Breast epithelium (tissue), 4 donors: ENCODE measurements at regions not wholly inside any gene's neighbourhood (a gene's known extent, or its start where the extent isn't known, plus 50 kb on each side); places are given as distances from the start of the nearest gene placed in this dataset.

Experiments
- DNase-seq, 2 donors: peaks; one replicate each; pipeline ENCODE4 v3.0.0-alpha.2; 2019; ENCODE audit warnings: low spot score in 2 of 2
- H3K27ac ChIP-seq, 2 donors: fragments of 200-600 bp; sonication (generic) in 1 of 2; one replicate each; pipeline ENCODE4 v1.5.1; 2016 to 2019; ENCODE audit warnings: mild to moderate bottlenecking in 1 of 2
- H3K27me3 ChIP-seq, 2 donors: fragments of 200-600 bp; sonication (generic) in 1 of 2; one replicate each; pipeline versions ENCODE4 v1.5.1 to v1.6.0; 2017 to 2019; ENCODE audit warnings: control low read depth in 1 of 2, mild to moderate bottlenecking in 1 of 2
- H3K36me3 ChIP-seq: fragments of 200-600 bp; one replicate; pipeline ENCODE4 v1.5.1; 2019
- H3K4me1 ChIP-seq, 2 donors: fragments of 200-600 bp; sonication (generic); one replicate each; pipeline ENCODE4 v1.5.1; 2016 to 2019; ENCODE audit warnings: control low read depth in 1 of 2
- H3K4me3 ChIP-seq, 3 donors: fragments of 200-600 bp; sonication (generic); 1 replicate in 2 of 3; 2 replicates in 1 of 3; pipeline ENCODE4 v1.5.1; 2016 to 2019; ENCODE audit warnings: mild to moderate bottlenecking in 3 of 3, moderate library complexity in 2 of 3
- H3K9me3 ChIP-seq, 2 donors: fragments of 200-600 bp; sonication (generic) in 1 of 2; one replicate each; pipeline ENCODE4 v1.5.1; 2016 to 2019; ENCODE audit warnings: control low read depth in 1 of 2
- POLR2A ChIP-seq: fragments of 450-650 bp; IDR thresholded peaks from one replicate; pipeline ENCODE4 v1.6.1; 2016; ENCODE audit warnings: antibody characterized with exemption, mild to moderate bottlenecking, moderate library complexity
- POLR2AphosphoS5 ChIP-seq, 3 donors: sonication (generic); formaldehyde crosslinking; IDR thresholded peaks; one replicate each; pipeline ENCODE4 v1.6.1; 2017; ENCODE audit warnings: antibody characterized with exemption in 3 of 3
- intact Hi-C: fragments of 100-400 bp; cut with DNase I; formaldehyde crosslinking; loops from one replicate; pipeline ENCODE4 v1.15.1; 2023; ENCODE audit warnings: low total_unique reads
- TF ChIP-seq, protein P1 (sequence below), 3 donors: fragments of 450-650 bp; IDR thresholded peaks; one replicate each; pipeline ENCODE4 v1.5.1; 2016 to 2017; ENCODE audit warnings: antibody characterized with exemption in 3 of 3, mild to moderate bottlenecking in 3 of 3, moderate library complexity in 3 of 3

DNA sequence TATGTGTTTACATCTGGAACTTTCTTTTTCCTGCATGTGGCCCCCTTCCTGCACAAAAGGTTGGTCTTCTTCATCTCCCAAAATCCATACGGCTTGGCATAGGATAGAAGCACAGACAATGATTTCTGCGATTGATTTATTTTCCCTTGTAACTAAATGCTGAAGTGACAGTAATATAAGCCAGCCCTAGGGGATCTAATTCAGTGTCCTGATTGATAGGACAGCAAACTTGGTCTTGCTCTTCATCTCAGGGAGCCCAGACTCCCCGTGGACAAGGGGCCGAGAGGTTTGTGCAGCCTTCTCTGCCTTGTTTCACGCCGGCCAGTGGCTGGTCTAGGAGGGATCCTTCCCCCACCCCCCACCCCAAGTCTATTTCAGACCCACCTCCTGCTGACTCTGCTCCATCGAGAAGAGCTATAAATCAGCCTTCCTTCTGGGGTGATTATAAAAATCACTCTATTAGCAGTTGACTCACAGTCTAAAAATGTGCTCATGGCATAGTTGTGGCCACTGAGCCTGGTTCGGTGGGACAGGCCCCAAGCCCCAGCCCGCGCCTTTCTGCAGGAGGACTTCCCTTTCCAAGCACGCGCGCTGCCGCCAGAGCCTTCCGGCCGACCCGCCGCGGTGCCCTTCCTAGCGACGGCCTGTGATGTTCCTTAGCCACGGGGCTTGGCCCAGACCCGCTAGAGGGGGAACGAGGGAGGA is 89.8 kb upstream of the COL5A1 start:
- no peak for TF ChIP-seq POLR2A
- TF ChIP-seq POLR2AphosphoS5 (IDR thresholded peaks at IDR 0.05): no peak
- TF ChIP-seq, protein P1, sequence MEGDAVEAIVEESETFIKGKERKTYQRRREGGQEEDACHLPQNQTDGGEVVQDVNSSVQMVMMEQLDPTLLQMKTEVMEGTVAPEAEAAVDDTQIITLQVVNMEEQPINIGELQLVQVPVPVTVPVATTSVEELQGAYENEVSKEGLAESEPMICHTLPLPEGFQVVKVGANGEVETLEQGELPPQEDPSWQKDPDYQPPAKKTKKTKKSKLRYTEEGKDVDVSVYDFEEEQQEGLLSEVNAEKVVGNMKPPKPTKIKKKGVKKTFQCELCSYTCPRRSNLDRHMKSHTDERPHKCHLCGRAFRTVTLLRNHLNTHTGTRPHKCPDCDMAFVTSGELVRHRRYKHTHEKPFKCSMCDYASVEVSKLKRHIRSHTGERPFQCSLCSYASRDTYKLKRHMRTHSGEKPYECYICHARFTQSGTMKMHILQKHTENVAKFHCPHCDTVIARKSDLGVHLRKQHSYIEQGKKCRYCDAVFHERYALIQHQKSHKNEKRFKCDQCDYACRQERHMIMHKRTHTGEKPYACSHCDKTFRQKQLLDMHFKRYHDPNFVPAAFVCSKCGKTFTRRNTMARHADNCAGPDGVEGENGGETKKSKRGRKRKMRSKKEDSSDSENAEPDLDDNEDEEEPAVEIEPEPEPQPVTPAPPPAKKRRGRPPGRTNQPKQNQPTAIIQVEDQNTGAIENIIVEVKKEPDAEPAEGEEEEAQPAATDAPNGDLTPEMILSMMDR (IDR thresholded peaks at IDR 0.05): no peak
- no peaks in the 10 kb centered on the region for H3K4me1 ChIP-seq
- peaks cover 0 to 2% of the 10 kb centered on the region in 2 donors for H3K27me3 ChIP-seq
- H3K4me3 ChIP-seq: no peak overlapping the region
- intact Hi-C loops: no loop called here
- peak in 1 of 2 donors; percentile 30 for DNase-seq
- no peaks in the 10 kb centered on the region for H3K9me3 ChIP-seq
- H3K27ac ChIP-seq: no peak overlapping the region
- no peaks in the 10 kb centered on the region for H3K36me3 ChIP-seq

DNA sequence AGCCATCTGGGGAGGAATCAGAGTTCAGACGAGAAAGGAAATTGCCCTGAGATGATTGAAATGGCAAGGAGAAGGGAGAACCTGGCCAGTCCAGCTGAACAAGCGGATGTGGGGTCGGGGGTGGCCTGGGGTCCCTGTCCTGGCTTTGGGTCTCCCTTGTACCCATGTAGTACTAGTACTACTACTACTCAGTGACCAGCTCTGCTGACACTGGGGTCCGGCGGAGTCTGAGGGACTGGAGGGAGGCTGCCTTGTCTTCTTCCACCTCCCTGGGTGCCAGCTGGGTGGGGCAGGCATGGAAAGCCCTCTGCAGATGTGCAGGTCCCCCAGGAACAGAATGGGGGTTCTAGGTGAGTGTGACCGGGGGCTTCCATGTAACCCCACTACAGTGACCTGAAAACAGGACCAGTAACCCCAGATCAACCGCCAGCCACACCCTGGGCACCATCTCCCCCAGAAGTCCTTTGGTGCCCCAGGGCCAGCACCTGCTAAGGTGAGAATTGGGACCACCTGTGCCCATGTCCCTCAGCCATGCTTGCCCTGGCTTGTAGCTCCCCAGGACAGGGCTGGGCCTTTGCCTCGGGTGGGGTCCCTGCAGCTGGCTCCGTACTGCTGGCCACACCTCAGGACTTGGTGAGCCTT is 89.1 kb upstream of the COL5A1 start:
- TF ChIP-seq, protein P1 (IDR thresholded peaks at IDR 0.05): no peak
- TF ChIP-seq POLR2A (no peak), POLR2AphosphoS5 (IDR thresholded peaks at IDR 0.05) (no peak)
- Histone ChIP-seq H3K4me1 (no peaks in the 10 kb centered on the region), H3K36me3 (no peaks in the 10 kb centered on the region), H3K27ac (no peak overlapping the region), H3K27me3 (no peaks in the 10 kb centered on the region), H3K9me3 (no peaks in the 10 kb centered on the region), H3K4me3 (no peak overlapping the region)
- intact Hi-C loops: no loop called here
- DNase-seq: no peak

DNA sequence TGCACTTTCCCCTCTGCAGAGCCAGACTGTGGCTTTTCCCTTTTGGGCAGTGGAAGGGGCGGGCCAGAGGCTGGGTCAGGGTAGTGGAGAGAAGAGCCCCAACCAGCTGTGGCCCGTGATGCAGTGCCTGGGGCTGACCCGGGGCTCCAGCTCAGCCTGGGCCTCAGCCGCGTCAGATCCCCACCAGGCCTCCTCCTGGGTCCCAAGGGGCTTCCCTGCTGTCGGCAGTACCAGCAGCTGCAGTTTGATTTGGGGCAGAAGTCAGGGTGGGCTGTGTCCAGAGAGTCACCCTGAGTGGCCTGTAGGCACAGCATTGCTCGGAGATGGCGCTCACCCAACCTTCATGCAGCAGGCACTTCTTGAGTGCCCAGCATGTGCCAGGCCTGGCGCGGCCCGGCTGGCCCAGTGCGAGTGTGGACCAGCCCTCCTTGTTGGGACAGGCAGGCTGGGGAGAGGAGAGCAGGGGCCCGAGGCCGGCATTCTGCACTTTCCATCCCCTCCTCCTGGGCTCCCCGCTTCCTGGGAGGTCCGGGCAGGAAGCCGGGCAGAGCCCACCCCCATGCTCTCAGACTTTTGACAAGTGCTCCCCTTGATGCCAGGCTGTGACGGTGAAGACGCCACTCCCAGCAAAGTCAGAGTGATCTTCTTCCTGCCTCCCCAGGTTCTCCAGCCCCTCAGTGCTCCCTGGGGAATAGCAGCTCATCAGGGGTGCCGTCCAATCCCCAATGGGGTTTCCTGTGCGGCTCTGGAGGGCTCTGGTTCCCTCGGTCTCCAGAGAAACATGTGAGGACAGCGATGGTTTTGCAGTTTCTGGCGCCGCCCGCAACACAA is 88.3 kb upstream of the COL5A1 start:
- DNase-seq: no peak
- H3K4me3 ChIP-seq: no peak overlapping the region
- no peaks in the 10 kb centered on the region for H3K27me3 ChIP-seq
- H3K9me3 ChIP-seq: no peaks in the 10 kb centered on the region
- no peak for TF ChIP-seq POLR2A
- TF ChIP-seq, protein P1 (IDR thresholded peaks at IDR 0.05): no peak
- no peak for TF ChIP-seq POLR2AphosphoS5 (IDR thresholded peaks at IDR 0.05)
- H3K27ac ChIP-seq: no peak overlapping the region
- intact Hi-C loops: no loop called here
- no peaks in the 10 kb centered on the region for H3K4me1 ChIP-seq
- H3K36me3 ChIP-seq: no peaks in the 10 kb centered on the region

DNA sequence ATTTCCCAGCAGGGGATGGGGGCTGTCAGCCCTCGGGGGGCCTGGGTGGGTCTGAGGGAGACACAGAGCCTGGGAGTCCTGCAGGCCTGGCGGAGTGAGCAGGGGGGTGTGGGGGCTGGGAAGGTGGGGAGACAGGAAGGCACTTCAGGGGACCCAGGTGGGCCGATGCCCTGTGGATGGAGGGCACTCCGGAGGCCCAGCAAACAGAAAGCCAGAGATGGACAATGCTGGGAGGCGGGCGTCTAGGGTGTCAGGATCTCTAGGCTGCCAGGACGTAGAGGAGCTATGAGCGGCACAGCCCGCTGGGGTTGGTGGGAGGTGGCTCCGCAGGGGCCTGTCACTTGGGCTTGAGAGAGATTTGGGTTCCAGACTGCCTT is 87.6 kb upstream of the COL5A1 start:
- Histone ChIP-seq H3K27ac (no peak overlapping the region), H3K9me3 (no peaks in the 10 kb centered on the region), H3K4me3 (no peak overlapping the region), H3K27me3 (no peaks in the 10 kb centered on the region), H3K36me3 (no peaks in the 10 kb centered on the region), H3K4me1 (no peaks in the 10 kb centered on the region)
- intact Hi-C loops: no loop called here
- no peak for TF ChIP-seq POLR2AphosphoS5 (IDR thresholded peaks at IDR 0.05)
- TF ChIP-seq POLR2A: no peak
- TF ChIP-seq, protein P1 (IDR thresholded peaks at IDR 0.05): no peak
- no peak for DNase-seq
